ENCODE measurements at regions not wholly inside any gene's neighbourhood (a gene's known extent, or its start where the extent isn't known, plus 50 kb on each side); places are given as distances from the start of the nearest gene placed in this dataset.
A peak's percentile ranks its signal among the peaks of the same experiment; 100 is the strongest.

DNA sequence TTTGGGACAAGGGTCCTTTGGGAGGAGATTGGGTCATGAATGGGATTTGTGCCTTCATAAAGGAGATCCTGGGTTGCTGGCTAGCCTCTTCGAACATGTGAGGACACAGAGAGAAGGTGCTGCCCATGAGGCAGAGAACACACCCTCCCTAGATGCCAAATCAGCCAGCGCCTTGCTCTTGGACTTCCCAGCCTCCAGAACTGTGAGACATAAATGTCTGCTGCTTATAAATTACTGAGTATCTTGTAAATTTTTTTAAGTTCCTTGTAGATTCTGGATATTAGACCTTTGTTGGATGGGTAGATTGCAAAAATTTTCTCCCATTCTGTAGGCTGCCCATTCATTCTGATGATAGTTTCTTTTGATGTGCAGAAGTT lies 297.5 kb upstream of the FOXQ1 start:
- DNase-seq = no peak
- peak overlapping the region; percentile 84 for H2AFZ ChIP-seq (ENCODE audit: low read length)
- peaks cover 19% of the 10 kb centered on the region for H3F3A ChIP-seq (ENCODE audit: insufficient read depth, low read length)
- no peak for TF ChIP-seq CTCF (IDR thresholded peaks at IDR 0.05; ENCODE audit: low read length)
- TF ChIP-seq EZH2phosphoT487 (IDR thresholded peaks at IDR 0.05; ENCODE audit: low read length) = no peak
- no peak for TF ChIP-seq EZH2 (optimal IDR thresholded peaks at IDR 0.05; ENCODE audit: low read depth, low read length)
- no peaks in the 10 kb centered on the region for H3K9me2 ChIP-seq (replicated peaks; ENCODE audit: insufficient read depth, low read length)
- peak overlapping the region; percentile 40 for H3K4me2 ChIP-seq (ENCODE audit: low read depth, low read length)
- peaks cover 24% of the 10 kb centered on the region for H3K4me1 ChIP-seq (ENCODE audit: low read length)
- H3K9ac ChIP-seq (ENCODE audit: low read length) = peak overlapping the region; percentile 35; the same call in 1 of the 2 replicates
- peak overlapping the region; percentile 88 for H3K27ac ChIP-seq (ENCODE audit: low read length)
- H3K79me2 ChIP-seq (ENCODE audit: low read length) = no peaks in the 10 kb centered on the region
- no peaks in the 10 kb centered on the region for H3K9me3 ChIP-seq (replicated peaks; ENCODE audit: insufficient read depth, low read length)
- H4K20me1 ChIP-seq (ENCODE audit: insufficient read depth, low read length) = no peaks in the 10 kb centered on the region
- no peaks in the 10 kb centered on the region for H3K27me3 ChIP-seq (replicated peaks; ENCODE audit: insufficient read depth, low read length)
- H3K4me3 ChIP-seq (ENCODE audit: low read length) = peak overlapping the region; percentile 3; the same call in 1 of the 2 replicates
- H3K36me3 ChIP-seq (replicated peaks; ENCODE audit: insufficient read depth, low read length) = no peaks in the 10 kb centered on the region

- Histone ChIP-seq H3K4me2 (ENCODE audit: low read depth, low read length) (peak overlapping the region; percentile 40), H3K9ac (ENCODE audit: low read length) (peak overlapping the region; percentile 35; the same call in 1 of the 2 replicates), H3K9me2 (replicated peaks; ENCODE audit: insufficient read depth, low read length) (no peaks in the 10 kb centered on the region), H3K36me3 (replicated peaks; ENCODE audit: insufficient read depth, low read length) (no peaks in the 10 kb centered on the region), H4K20me1 (ENCODE audit: insufficient read depth, low read length) (no peaks in the 10 kb centered on the region), H3K9me3 (replicated peaks; ENCODE audit: insufficient read depth, low read length) (no peaks in the 10 kb centered on the region), H3K27me3 (replicated peaks; ENCODE audit: insufficient read depth, low read length) (no peaks in the 10 kb centered on the region), H3K27ac (ENCODE audit: low read length) (peak overlapping the region; percentile 88), H3K79me2 (ENCODE audit: low read length) (no peaks in the 10 kb centered on the region), H3K4me1 (ENCODE audit: low read length) (peaks cover 28% of the 10 kb centered on the region), H3K4me3 (ENCODE audit: low read length) (peak overlapping the region; percentile 3; the same call in 1 of the 2 replicates), H3F3A (ENCODE audit: insufficient read depth, low read length) (peaks cover 21% of the 10 kb centered on the region), H2AFZ (ENCODE audit: low read length) (peak overlapping the region; percentile 84)
- peak; percentile 82 for DNase-seq
- TF ChIP-seq CTCF (IDR thresholded peaks at IDR 0.05; ENCODE audit: low read length) (no peak), EZH2phosphoT487 (IDR thresholded peaks at IDR 0.05; ENCODE audit: low read length) (no peak), EZH2 (optimal IDR thresholded peaks at IDR 0.05; ENCODE audit: low read depth, low read length) (no peak)
Observed at GRCh38 chr6:1013656-1014430, 298.1 kb upstream of the FOXQ1 start.

- Histone ChIP-seq H3K4me2 (ENCODE audit: low read depth, low read length) (peak overlapping the region; percentile 26), H3K27me3 (replicated peaks; ENCODE audit: insufficient read depth, low read length) (no peaks in the 10 kb centered on the region), H3K9me2 (replicated peaks; ENCODE audit: insufficient read depth, low read length) (no peaks in the 10 kb centered on the region), H3K27ac (ENCODE audit: low read length) (peak overlapping the region; percentile 4; the same call in 1 of the 2 replicates), H3K4me1 (ENCODE audit: low read length) (peaks cover 28% of the 10 kb centered on the region), H3F3A (ENCODE audit: insufficient read depth, low read length) (peaks cover 16% of the 10 kb centered on the region), H3K9ac (ENCODE audit: low read length) (no peak overlapping the region), H3K9me3 (replicated peaks; ENCODE audit: insufficient read depth, low read length) (no peaks in the 10 kb centered on the region), H3K36me3 (replicated peaks; ENCODE audit: insufficient read depth, low read length) (no peaks in the 10 kb centered on the region), H2AFZ (ENCODE audit: low read length) (no peak overlapping the region), H3K4me3 (ENCODE audit: low read length) (no peak overlapping the region), H3K79me2 (ENCODE audit: low read length) (no peaks in the 10 kb centered on the region), H4K20me1 (ENCODE audit: insufficient read depth, low read length) (no peaks in the 10 kb centered on the region)
- TF ChIP-seq EZH2 (optimal IDR thresholded peaks at IDR 0.05; ENCODE audit: low read depth, low read length) (no peak), CTCF (IDR thresholded peaks at IDR 0.05; ENCODE audit: low read length) (no peak), EZH2phosphoT487 (IDR thresholded peaks at IDR 0.05; ENCODE audit: low read length) (no peak)
- peak; percentile 72 for DNase-seq
Observed at GRCh38 chr6:1009103-1009502, 302.8 kb upstream of the FOXQ1 start.

Data from MM.1S (cell line).